ENCODE measurements at regions not wholly inside any gene's neighbourhood (a gene's known extent, or its start where the extent isn't known, plus 50 kb on each side); places are given as distances from the start of the nearest gene placed in this dataset.

- TF ChIP-seq TEAD4 (CRISPR knock-in tag; IDR thresholded peaks at IDR 0.05) (no peak), ATF3 (CRISPR knock-in tag; conservative IDR thresholded peaks at IDR 0.05) (no peak)
These were observed 1366.8 kb upstream of the TMEM132C start for GRCh38 chr12:126899926-126900792.
